ENCODE measurements at regions not wholly inside any gene's neighbourhood (a gene's known extent, or its start where the extent isn't known, plus 50 kb on each side); places are given as distances from the start of the nearest gene placed in this dataset.

- TF ChIP-seq, protein P1, sequence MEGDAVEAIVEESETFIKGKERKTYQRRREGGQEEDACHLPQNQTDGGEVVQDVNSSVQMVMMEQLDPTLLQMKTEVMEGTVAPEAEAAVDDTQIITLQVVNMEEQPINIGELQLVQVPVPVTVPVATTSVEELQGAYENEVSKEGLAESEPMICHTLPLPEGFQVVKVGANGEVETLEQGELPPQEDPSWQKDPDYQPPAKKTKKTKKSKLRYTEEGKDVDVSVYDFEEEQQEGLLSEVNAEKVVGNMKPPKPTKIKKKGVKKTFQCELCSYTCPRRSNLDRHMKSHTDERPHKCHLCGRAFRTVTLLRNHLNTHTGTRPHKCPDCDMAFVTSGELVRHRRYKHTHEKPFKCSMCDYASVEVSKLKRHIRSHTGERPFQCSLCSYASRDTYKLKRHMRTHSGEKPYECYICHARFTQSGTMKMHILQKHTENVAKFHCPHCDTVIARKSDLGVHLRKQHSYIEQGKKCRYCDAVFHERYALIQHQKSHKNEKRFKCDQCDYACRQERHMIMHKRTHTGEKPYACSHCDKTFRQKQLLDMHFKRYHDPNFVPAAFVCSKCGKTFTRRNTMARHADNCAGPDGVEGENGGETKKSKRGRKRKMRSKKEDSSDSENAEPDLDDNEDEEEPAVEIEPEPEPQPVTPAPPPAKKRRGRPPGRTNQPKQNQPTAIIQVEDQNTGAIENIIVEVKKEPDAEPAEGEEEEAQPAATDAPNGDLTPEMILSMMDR (IDR thresholded peaks at IDR 0.05) = no peak
- no peak for TF ChIP-seq POLR2AphosphoS5 (IDR thresholded peaks at IDR 0.05; ENCODE audit: low read depth, low read length)
- no peak for TF ChIP-seq SIN3A (IDR thresholded peaks at IDR 0.05; ENCODE audit: borderline replicate concordance, insufficient read depth, low read depth, low read length)
Measured at GRCh38 chr7:15855525-15856109, 169.1 kb upstream of the MEOX2 start.

All from Panc1 (cell line).